ENCODE measurements at regions not wholly inside any gene's neighbourhood (a gene's known extent, or its start where the extent isn't known, plus 50 kb on each side); places are given as distances from the start of the nearest gene placed in this dataset.
"Not testable (repeated sequence)": the region's sequence is repeated elsewhere in the genome, so short reads cannot be mapped to it uniquely, and the experiment has no call there.

DNA sequence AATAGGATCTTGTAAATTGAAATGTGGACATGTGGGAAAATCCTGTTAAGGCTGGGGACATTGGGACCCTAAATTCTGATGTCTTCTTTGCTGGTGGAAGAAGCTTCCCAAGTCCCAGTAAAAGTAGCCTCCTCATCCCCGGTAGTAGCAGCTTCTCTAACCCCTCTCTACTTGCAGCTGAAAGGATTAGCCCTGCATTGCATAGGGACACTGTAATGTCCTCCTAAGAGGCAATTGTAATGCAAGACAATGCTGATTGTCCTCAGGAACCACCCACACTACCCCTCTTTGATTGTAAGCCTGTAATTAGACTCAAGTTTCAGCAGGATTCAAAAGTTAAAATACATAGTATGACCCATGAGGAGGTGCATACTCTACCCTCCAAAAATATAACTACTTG lies 1938.4 kb upstream of the C9orf72 start:
- peaks cover 5% of the 10 kb centered on the region for H3K9me3 Mint-ChIP-seq
- no peak for DNase-seq
- H3K36me3 Mint-ChIP-seq (ENCODE audit: insufficient read depth): no peaks in the 10 kb centered on the region
- no peaks in the 10 kb centered on the region for H3K27me3 Mint-ChIP-seq (ENCODE audit: low read depth)
- no peak overlapping the region for H3K4me3 Mint-ChIP-seq
- no peaks in the 10 kb centered on the region for H3K4me1 Mint-ChIP-seq (ENCODE audit: low read depth)
- ATAC-seq: no peak

DNA sequence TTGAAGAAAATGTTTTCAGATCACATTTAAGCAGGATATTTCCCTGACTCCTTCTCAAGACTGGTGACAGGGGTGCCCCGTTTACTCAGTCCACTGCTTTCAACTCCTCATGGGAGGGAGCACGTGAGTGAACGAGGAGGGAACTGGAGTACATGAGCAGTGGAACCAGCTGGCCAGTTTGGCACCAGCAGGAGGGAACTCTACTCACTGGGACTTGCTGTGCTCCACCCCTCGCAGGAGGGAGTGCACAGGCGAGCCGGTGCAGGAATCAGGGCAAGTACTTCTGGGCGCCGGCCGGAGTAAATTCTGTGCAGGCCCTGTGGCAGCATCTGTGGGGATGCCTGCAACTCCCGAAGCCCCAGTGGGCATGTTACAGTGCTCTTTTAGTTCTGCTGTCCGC lies 1941.1 kb upstream of the C9orf72 start:
- ATAC-seq (no peak), DNase-seq (no peak)
- no peaks in the 10 kb centered on the region for H3K27me3 Mint-ChIP-seq (ENCODE audit: low read depth)
- peaks cover 5% of the 10 kb centered on the region for H3K9me3 Mint-ChIP-seq
- H3K4me1 Mint-ChIP-seq (ENCODE audit: low read depth): no peaks in the 10 kb centered on the region
- H3K36me3 Mint-ChIP-seq (ENCODE audit: insufficient read depth): no peaks in the 10 kb centered on the region
- H3K4me3 Mint-ChIP-seq: no peak overlapping the region

DNA sequence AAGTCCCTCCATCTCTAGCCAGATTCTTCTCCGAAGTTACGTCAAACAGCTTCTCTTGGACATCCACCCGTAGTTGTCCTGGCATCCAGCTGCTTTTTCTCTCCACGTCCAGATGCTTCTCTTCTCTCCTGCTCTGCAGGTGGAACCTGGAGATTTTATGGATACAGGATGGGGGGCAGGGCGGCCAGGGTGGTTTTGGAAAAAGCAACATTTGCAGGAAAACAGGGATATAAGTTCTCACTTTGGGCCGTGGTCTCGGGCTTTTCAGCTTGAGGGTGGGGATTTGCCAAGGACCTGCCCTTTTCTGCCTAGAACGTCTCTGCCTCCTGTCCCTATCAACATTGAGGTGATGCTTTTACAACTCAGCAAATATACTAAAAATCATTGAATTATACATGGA lies 1941.6 kb upstream of the C9orf72 start:
- no peaks in the 10 kb centered on the region for H3K27me3 Mint-ChIP-seq (ENCODE audit: low read depth)
- H3K9me3 Mint-ChIP-seq: peaks cover 9% of the 10 kb centered on the region
- H3K4me3 Mint-ChIP-seq: no peak overlapping the region
- ATAC-seq (no peak), DNase-seq (no peak)
- H3K36me3 Mint-ChIP-seq (ENCODE audit: insufficient read depth): no peaks in the 10 kb centered on the region
- no peaks in the 10 kb centered on the region for H3K4me1 Mint-ChIP-seq (ENCODE audit: low read depth)

DNA sequence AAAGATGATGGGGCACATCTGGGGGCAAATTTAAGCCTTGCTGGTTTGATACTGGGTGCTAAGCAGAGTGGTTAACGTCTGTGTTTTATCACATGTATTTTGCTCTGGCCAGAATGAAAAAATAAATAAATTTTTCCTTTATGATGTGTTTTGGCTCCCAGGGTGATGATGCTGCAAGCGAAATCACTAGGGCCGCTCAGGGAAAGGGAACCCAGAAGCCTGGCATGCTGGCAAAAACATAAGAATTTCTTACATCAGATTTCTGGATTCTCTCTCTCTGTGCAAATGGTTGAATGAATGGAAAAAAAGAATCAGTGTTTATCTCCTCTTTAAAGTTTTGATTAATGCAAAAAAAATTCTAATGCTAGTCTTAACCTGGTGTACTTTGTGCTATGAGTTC lies 1975.2 kb upstream of the C9orf72 start:
- ATAC-seq: no peak
- H3K36me3 Mint-ChIP-seq (ENCODE audit: insufficient read depth): no peaks in the 10 kb centered on the region

DNA sequence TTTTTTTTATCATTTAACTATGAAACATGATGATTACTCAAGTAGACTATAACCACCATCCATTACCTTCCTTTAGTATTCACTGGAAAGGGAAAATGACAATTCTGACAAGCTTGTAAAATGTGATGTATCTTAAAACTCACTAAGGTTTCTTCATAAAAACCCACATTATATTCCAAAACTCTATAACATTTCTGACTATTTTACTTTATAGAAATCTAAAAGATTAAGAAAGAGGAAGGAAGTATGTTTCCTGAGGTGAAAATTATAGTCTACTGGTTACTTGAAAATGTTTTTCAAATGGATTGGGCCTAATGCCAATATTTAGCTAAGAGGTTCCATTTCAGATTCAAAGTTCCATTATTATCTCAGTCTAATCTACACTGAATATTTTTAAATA lies 1982.2 kb upstream of the C9orf72 start:
- H3K4me3 Mint-ChIP-seq: no peak overlapping the region
- ATAC-seq (no peak), DNase-seq (no peak)
- H3K4me1 Mint-ChIP-seq (ENCODE audit: low read depth): no peaks in the 10 kb centered on the region
- no peaks in the 10 kb centered on the region for H3K36me3 Mint-ChIP-seq (ENCODE audit: insufficient read depth)
- peaks cover 4% of the 10 kb centered on the region for H3K9me3 Mint-ChIP-seq
- H3K27me3 Mint-ChIP-seq (ENCODE audit: low read depth): no peaks in the 10 kb centered on the region

More for the DNA sequence above, 1975.2 kb upstream of the C9orf72 start:
- no peaks in the 10 kb centered on the region for H3K27me3 Mint-ChIP-seq (ENCODE audit: low read depth)
- no peak overlapping the region for H3K4me3 Mint-ChIP-seq
- peaks cover 13% of the 10 kb centered on the region for H3K9me3 Mint-ChIP-seq
- DNase-seq: no peak
- H3K4me1 Mint-ChIP-seq (ENCODE audit: low read depth): no peaks in the 10 kb centered on the region

DNA sequence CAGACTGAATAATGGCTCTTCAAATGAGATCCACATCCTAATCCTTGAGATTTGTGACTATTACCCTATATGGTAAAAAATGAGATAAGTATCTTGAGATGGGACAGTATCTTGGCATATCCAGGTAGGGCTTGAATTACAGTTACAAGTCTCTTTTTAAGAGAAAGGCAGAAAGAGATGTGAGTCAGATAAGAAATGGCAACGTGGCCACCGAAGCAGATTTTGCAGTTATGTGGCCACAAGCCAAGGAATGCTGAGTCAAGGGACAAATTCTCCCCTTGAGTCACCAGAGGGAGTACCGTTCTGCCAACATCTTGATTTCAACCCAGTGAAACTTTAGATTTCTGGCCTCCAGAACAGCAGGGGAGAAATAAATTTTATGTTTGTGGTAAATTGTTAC lies 1983.0 kb upstream of the C9orf72 start:
- no peaks in the 10 kb centered on the region for H3K4me1 Mint-ChIP-seq (ENCODE audit: low read depth)
- no peak for DNase-seq
- H3K36me3 Mint-ChIP-seq (ENCODE audit: insufficient read depth): no peaks in the 10 kb centered on the region
- H3K4me3 Mint-ChIP-seq: no peak overlapping the region
- no peak for ATAC-seq
- H3K9me3 Mint-ChIP-seq: peaks cover 4% of the 10 kb centered on the region
- no peaks in the 10 kb centered on the region for H3K27me3 Mint-ChIP-seq (ENCODE audit: low read depth)

DNA sequence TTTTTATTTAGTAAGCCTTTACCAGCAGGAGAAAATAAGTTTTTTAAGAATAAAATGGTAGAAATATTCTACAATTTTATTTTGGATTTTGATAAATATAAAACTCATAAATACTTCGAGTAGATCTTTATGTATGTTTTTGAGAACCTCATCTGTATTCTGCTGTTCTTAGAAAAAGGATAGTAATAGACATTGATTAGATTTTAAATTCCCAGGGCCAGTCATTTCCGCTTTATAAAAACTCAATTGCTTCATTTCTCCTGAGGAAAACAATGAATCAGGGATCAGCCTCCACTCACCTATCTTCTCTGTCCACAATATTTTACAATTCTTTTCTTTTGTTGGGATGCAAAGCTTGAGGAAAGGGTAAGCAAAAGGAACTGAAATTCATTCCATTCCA lies 1983.5 kb upstream of the C9orf72 start:
- no peaks in the 10 kb centered on the region for H3K36me3 Mint-ChIP-seq (ENCODE audit: insufficient read depth)
- no peaks in the 10 kb centered on the region for H3K4me1 Mint-ChIP-seq (ENCODE audit: low read depth)
- no peaks in the 10 kb centered on the region for H3K27me3 Mint-ChIP-seq (ENCODE audit: low read depth)

DNA sequence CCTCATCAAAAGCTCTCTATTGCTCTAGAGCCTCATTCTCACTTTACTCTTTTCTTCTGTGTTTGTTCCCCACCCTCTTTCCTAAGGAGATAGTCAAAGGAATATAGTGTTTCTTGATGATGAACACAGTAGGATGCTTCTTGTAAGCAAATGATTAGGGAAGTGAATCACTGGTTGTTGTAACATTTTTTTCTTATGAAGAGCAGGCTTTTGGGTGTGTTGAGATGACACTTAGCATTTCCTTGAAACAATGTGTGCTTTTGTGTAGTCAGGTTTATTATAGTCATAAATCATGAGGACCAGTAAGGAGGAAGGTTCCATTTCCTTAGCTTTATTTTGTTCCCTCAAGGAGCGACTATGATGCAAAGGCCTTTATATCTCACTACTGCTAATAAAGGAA lies 1991.3 kb upstream of the C9orf72 start:
- Mint-ChIP-seq H3K27me3 (ENCODE audit: low read depth) (no peaks in the 10 kb centered on the region), H3K9me3 (peaks cover 9% of the 10 kb centered on the region), H3K36me3 (ENCODE audit: insufficient read depth) (no peaks in the 10 kb centered on the region), H3K4me1 (ENCODE audit: low read depth) (no peaks in the 10 kb centered on the region), H3K4me3 (no peak overlapping the region)
- ATAC-seq (no peak), DNase-seq (no peak)

More for the DNA sequence above, 1983.5 kb upstream of the C9orf72 start:
- H3K4me3 Mint-ChIP-seq: no peak overlapping the region
- DNase-seq: no peak
- ATAC-seq: no peak
- peaks cover 5% of the 10 kb centered on the region for H3K9me3 Mint-ChIP-seq

DNA sequence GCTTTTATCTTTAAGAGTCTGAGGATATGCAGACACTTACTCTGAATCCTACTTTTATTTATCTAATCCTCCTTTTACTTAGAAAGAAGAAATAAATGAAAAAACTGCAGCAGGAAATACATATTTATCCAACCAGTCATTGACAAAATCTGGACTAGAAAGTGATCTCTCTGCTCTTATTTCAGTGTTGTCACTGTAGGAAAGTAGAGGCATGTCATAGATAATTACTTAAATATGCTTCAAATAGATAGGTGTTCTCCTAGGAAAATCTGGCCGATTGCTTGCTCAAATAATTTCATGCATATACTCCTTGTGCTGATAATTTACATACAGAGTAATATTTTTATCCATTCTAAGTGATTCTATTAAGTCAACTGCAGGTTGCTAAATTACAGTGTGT lies 2001.9 kb upstream of the C9orf72 start:
- no peak for ATAC-seq
- H3K36me3 Mint-ChIP-seq (ENCODE audit: insufficient read depth): no peaks in the 10 kb centered on the region
- DNase-seq: no peak
- no peaks in the 10 kb centered on the region for H3K9me3 Mint-ChIP-seq
- no peak overlapping the region for H3K4me3 Mint-ChIP-seq
- H3K27me3 Mint-ChIP-seq (ENCODE audit: low read depth): no peaks in the 10 kb centered on the region
- H3K4me1 Mint-ChIP-seq (ENCODE audit: low read depth): no peaks in the 10 kb centered on the region

DNA sequence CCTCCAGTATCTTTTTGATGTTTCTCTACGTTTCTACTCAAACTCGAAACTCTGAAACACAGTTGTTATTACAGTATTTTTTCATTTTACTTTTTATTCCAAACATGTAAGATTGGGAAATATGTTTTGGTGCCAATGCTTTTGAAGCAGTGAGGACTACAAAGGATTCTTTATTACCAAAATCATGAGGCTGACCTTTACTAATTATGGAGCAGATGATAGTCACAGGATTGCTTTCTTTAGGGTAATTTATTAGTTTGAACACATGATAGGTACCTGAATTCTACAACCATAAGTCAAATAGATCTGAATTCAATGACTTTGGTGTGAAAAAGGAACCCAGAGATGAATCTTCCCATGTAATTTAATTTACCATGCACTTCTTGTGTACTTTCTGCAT lies 2015.1 kb upstream of the C9orf72 start:
- Mint-ChIP-seq H3K36me3 (ENCODE audit: insufficient read depth) (no peaks in the 10 kb centered on the region), H3K9me3 (peaks cover 12% of the 10 kb centered on the region), H3K4me3 (no peak overlapping the region), H3K4me1 (ENCODE audit: low read depth) (no peaks in the 10 kb centered on the region), H3K27me3 (ENCODE audit: low read depth) (no peaks in the 10 kb centered on the region)
- ATAC-seq (no peak), DNase-seq (no peak)

DNA sequence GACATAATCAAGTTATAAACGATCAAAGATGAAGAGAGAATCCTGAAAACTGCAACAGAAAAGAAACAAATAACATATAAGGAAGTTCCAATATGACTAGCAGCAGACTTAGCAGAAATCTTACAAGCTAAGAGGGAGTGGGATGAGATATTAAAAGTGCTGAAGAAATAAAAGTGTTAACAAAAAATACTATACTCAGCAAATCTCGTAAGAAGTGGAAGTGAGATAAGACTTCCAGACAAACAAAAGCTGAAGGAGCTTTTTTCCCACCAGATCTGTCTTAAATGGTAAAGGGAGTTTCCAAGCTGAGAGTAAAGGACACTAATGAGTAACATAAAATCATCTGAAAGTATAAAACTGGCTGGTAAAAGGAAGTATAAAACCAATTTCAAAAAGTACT lies 2036.0 kb upstream of the C9orf72 start:
- Mint-ChIP-seq H3K4me3 (no peak overlapping the region), H3K27me3 (ENCODE audit: low read depth) (no peaks in the 10 kb centered on the region), H3K4me1 (ENCODE audit: low read depth) (no peaks in the 10 kb centered on the region), H3K36me3 (ENCODE audit: insufficient read depth) (no peaks in the 10 kb centered on the region), H3K9me3 (peaks cover 12% of the 10 kb centered on the region)
- DNase-seq (no peak), ATAC-seq (no peak)

DNA sequence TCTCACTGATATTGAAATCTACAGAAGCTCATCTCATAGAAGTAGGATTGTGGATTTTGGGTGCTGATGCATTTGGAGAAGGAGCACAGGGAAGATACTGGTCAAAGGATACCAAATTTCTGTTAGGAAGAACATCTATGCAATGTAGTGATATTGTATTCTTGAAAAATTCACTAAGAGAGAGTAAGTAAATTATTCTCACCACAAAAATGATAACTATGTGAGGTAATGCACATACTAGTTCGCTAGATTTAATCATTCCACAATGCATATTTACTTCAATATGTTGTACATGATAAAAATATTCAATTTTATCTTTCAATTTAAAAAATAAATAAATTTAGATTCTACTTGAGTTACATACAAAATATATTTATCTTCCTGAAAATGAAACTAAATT lies 2040.5 kb upstream of the C9orf72 start:
- Mint-ChIP-seq H3K27me3 (ENCODE audit: low read depth) (no peaks in the 10 kb centered on the region), H3K9me3 (peaks cover 16% of the 10 kb centered on the region), H3K36me3 (ENCODE audit: insufficient read depth) (no peaks in the 10 kb centered on the region), H3K4me3 (no peak overlapping the region), H3K4me1 (ENCODE audit: low read depth) (no peaks in the 10 kb centered on the region)
- no peak for ATAC-seq
- no peak for DNase-seq

DNA sequence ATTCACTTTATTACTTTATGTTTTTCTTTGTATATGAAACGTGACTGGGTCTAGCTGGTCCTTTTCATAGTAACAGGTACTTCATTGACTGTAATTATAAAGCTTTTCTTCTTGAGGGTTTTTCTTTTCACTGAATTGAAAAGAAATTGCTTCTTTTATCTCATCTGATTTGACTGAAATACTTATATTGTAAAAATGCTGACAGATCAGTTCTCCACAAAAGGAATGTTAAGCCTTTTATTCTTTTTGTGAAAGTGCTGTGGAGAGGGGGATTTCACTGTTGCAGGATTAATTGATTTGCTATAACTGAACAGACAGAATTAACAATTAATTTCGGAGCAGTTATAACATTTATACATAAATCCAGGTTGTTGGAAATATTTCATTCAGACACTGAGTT lies 2043.6 kb upstream of the C9orf72 start:
- no peak for DNase-seq
- Mint-ChIP-seq H3K36me3 (ENCODE audit: insufficient read depth) (no peaks in the 10 kb centered on the region), H3K4me1 (ENCODE audit: low read depth) (no peaks in the 10 kb centered on the region), H3K9me3 (peaks cover 8% of the 10 kb centered on the region), H3K4me3 (no peak overlapping the region), H3K27me3 (ENCODE audit: low read depth) (no peaks in the 10 kb centered on the region)
- no peak for ATAC-seq

DNA sequence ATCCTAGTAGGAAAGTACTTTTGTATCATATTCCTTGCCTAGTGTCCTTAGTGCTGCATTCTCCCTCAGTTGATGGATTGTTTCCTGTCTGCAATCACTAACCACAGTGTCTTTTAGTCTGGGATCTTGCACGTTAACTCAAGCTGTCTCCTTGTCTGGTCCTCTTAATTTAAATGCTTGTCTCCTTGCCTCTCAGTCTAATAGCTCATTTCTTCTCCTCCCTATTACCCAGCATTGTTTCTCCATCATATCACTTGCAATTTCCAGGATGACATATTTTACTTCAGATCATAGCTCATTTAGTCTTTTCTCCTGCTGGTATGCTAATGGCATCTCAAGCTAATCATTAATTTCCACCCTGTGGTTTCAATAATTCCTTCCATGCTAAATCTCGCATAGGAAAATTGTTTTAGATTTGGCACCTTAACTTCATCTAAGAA lies 2052.0 kb upstream of the C9orf72 start:
- no peaks in the 10 kb centered on the region for H3K4me1 Mint-ChIP-seq (ENCODE audit: low read depth)
- DNase-seq: no peak
- peaks cover 15% of the 10 kb centered on the region for H3K9me3 Mint-ChIP-seq
- H3K4me3 Mint-ChIP-seq: no peak overlapping the region
- no peaks in the 10 kb centered on the region for H3K36me3 Mint-ChIP-seq (ENCODE audit: insufficient read depth)
- H3K27me3 Mint-ChIP-seq (ENCODE audit: low read depth): no peaks in the 10 kb centered on the region
- no peak for ATAC-seq

DNA sequence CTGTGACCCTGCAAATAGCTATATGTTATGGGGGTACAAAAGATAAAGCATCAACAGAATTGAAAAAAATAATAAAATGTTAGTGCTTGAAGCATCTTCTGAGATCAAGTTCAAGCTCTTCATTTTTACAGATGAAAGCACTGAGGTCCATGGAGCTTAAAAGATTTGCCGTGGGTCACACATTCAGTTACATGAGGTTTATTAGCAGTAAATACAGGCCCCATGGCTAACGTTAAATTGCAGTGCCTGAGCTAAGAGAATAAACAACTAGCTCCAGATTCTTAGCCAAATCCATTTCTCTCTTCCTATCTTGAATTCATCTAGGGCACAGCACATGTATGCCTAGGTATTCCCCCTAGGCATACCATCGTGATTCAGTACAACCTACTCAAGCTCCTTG lies 2052.7 kb upstream of the C9orf72 start:
- DNase-seq (no peak), ATAC-seq (no peak)
- peaks cover 15% of the 10 kb centered on the region for H3K9me3 Mint-ChIP-seq
- no peaks in the 10 kb centered on the region for H3K36me3 Mint-ChIP-seq (ENCODE audit: insufficient read depth)
- no peak overlapping the region for H3K4me3 Mint-ChIP-seq
- H3K4me1 Mint-ChIP-seq (ENCODE audit: low read depth): no peaks in the 10 kb centered on the region
- no peaks in the 10 kb centered on the region for H3K27me3 Mint-ChIP-seq (ENCODE audit: low read depth)

DNA sequence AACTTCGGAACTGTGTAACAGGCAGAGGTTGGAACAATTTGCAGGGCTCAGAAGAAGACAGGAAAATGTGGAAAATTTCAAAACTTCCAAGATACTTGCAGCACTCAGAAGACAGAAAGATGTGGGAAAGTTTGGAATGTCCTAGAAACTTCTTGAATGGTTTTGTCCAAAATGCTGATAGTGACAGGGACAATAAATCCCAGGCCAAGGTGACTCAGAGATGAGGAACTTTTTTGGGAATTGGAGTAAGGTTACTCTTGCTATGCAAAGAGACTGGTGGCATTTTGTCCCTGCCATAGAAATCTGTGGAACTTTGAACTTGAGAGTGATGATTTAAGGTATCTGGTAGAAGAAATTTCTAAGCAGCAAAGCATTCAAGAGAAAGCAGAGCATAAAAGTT lies 2055.6 kb upstream of the C9orf72 start:
- peaks cover 18% of the 10 kb centered on the region for H3K9me3 Mint-ChIP-seq
- H3K36me3 Mint-ChIP-seq (ENCODE audit: insufficient read depth); H3K4me3 Mint-ChIP-seq; H3K27me3 Mint-ChIP-seq (ENCODE audit: low read depth); H3K4me1 Mint-ChIP-seq (ENCODE audit: low read depth); ATAC-seq; DNase-seq: not testable (repeated sequence)

Data from activated T-cell treated with anti-CD3 and anti-CD28 coated beads, Interleukin-2, amount 50 U/mL, for 4 hours (primary cell).